HepG2 (cell line): ENCODE measurements at regions not wholly inside any gene's neighbourhood (a gene's known extent, or its start where the extent isn't known, plus 50 kb on each side); places are given as distances from the start of the nearest gene placed in this dataset.

Experiments used
- ATAC-seq: fragments of 200-7000 bp; cut with Tn5 transposase; 3 replicates; pipeline ENCODE4 v1.9.1; 2020; ENCODE audit warnings: mild to moderate bottlenecking, moderate library complexity
- BruUV-seq: library from RNA; stranded (reverse); fragments of 400-500 nt; replicated peaks from 2 replicates; lab custom pipeline; 2021; lab: Mats Ljungman, UMichigan
- CTCF ChIA-PET: fragments of 300-600 bp; formaldehyde crosslinking; extraction: SDS; loops from one replicate; lab custom pipeline; 2021; ENCODE audit warnings: low total read pairs, inconsistent platforms, low intra/inter-chr PET ratio; lab: Yijun Ruan, JAX
- POLR2A ChIA-PET: fragments of 350-600 bp; sonication (Branson Sonifier 250); formaldehyde crosslinking; loops from one replicate; lab custom pipeline; 2020; ENCODE audit warnings: antibody characterized with exemption, inconsistent platforms; lab: Yijun Ruan, JAX
- DNase-seq: peaks from one replicate; pipeline ENCODE4 v3.0.0-alpha.2; 2015; ENCODE audit warnings: low spot score
- FAIRE-seq: peaks from 3 replicates; lab custom pipeline; 2011; peaks lifted over from hg19 to GRCh38; lab: Jason Lieb, UNC
- H2AFZ ChIP-seq: one replicate; pipeline ENCODE4 v1.6.1; 2011; ENCODE audit warnings: low read length, inconsistent platforms
- H3K27ac ChIP-seq: fragments of 300-600 bp; 3 replicates; pipeline ENCODE4 v1.8.0; 2011; ENCODE audit warnings: mixed run types, mild to moderate bottlenecking, mixed read lengths, low read length, inconsistent platforms; ENCODE audit not compliant: insufficient read depth; ENCODE audit errors: extremely low read length
- H3K27me3 ChIP-seq, 2 experiments: fragments of 200-600 bp in 1 of 2; 2 replicates in 1 of 2; 3 replicates in 1 of 2; pipeline versions ENCODE4 v1.6.0 to v1.8.0; 2011; ENCODE audit warnings: low read length in 2 of 2, mild to moderate bottlenecking in 2 of 2, moderate library complexity in 2 of 2, inconsistent platforms in 1 of 2; ENCODE audit not compliant: insufficient read depth in 2 of 2, control insufficient read depth in 1 of 2
- H3K36me3 ChIP-seq, 2 experiments: fragments of 200-600 bp in 1 of 2; replicated peaks in 1 of 2; 2 replicates in 1 of 2; 3 replicates in 1 of 2; pipeline versions ENCODE4 v1.5.1 to v1.8.0; 2011; ENCODE audit warnings: low read length in 2 of 2, inconsistent platforms in 1 of 2; ENCODE audit not compliant: insufficient read depth in 2 of 2, control insufficient read depth in 1 of 2
- H3K4me1 ChIP-seq: 2 replicates; pipeline ENCODE4 v1.5.1; 2012; ENCODE audit warnings: low read length, inconsistent platforms; ENCODE audit not compliant: insufficient read depth
- H3K4me2 ChIP-seq: 2 replicates; pipeline ENCODE4 v1.6.0; 2011; ENCODE audit warnings: low read depth, low read length, inconsistent platforms
- H3K4me3 ChIP-seq, 3 experiments: fragments of 200-600 bp in 1 of 3; sonication (generic), shearing (Covaris generic) in 1 of 3; replicated peaks in 1 of 3; 2 replicates each; pipeline ENCODE4 v1.5.1; 2011 to 2016; ENCODE audit warnings: low read length in 3 of 3, inconsistent platforms in 2 of 3, low read depth in 2 of 3, mild to moderate bottlenecking in 2 of 3, control low read depth in 1 of 3, mixed read lengths in 1 of 3; ENCODE audit not compliant: insufficient read depth in 1 of 3
- H3K79me2 ChIP-seq: one replicate; pipeline ENCODE4 v1.6.1; 2011; ENCODE audit warnings: low read length, inconsistent platforms; ENCODE audit not compliant: insufficient read depth
- H3K9ac ChIP-seq: 2 replicates; pipeline ENCODE4 v1.6.0; 2011; ENCODE audit warnings: mild to moderate bottlenecking, low read depth, low read length, inconsistent platforms; ENCODE audit not compliant: insufficient read depth
- H3K9me3 ChIP-seq: 2 replicates; pipeline ENCODE4 v1.5.1; 2012; ENCODE audit warnings: mild to moderate bottlenecking, low read length
- H4K20me1 ChIP-seq: 2 replicates; pipeline ENCODE4 v1.6.0; 2011; ENCODE audit warnings: inconsistent platforms, mild to moderate bottlenecking, low read length, moderate library complexity; ENCODE audit not compliant: insufficient read depth
- CENPX ChIP-seq: sonication (generic); formaldehyde crosslinking; IDR thresholded peaks from 2 replicates; pipeline ENCODE4 v1.9.0; 2021; ENCODE audit warnings: mild to moderate bottlenecking, missing genetic modification reagents, moderate library complexity
- MTF2 ChIP-seq: sonication (generic); formaldehyde crosslinking; IDR thresholded peaks from 2 replicates; pipeline ENCODE4 v1.5.0; 2020; ENCODE audit warnings: missing genetic modification reagents, borderline replicate concordance
- SRY ChIP-seq: sonication (generic); formaldehyde crosslinking; IDR thresholded peaks from 2 replicates; pipeline ENCODE4 v1.8.0; 2022; ENCODE audit warnings: mild to moderate bottlenecking, missing genetic modification reagents
- ZBTB21 ChIP-seq: sonication (generic); formaldehyde crosslinking; IDR thresholded peaks from 2 replicates; pipeline ENCODE4 v1.4.0; 2020; ENCODE audit warnings: missing genetic modification reagents
- ZBTB8A ChIP-seq: sonication (generic); formaldehyde crosslinking; IDR thresholded peaks from 2 replicates; pipeline ENCODE4 v1.4.0; 2020; ENCODE audit warnings: mild to moderate bottlenecking, low read depth, missing genetic modification reagents, borderline replicate concordance
- ZFP1 ChIP-seq: IDR thresholded peaks from 2 replicates; pipeline ENCODE4 v1.6.1; 2016
- ZNF10 ChIP-seq: sonication (generic); formaldehyde crosslinking; IDR thresholded peaks from 2 replicates; pipeline ENCODE4 v1.4.0; 2020; ENCODE audit warnings: mild to moderate bottlenecking, low read depth, missing genetic modification reagents, borderline replicate concordance
- ZNF441 ChIP-seq: sonication (generic); formaldehyde crosslinking; IDR thresholded peaks from 2 replicates; pipeline ENCODE4 v1.7.0; 2021; ENCODE audit warnings: missing genetic modification reagents, borderline replicate concordance
- ZNF558 ChIP-seq: sonication (generic); formaldehyde crosslinking; IDR thresholded peaks from 2 replicates; pipeline ENCODE4 v1.9.0; 2022; ENCODE audit warnings: mild to moderate bottlenecking, missing genetic modification reagents, borderline replicate concordance
- ZNF850 ChIP-seq: sonication (generic); formaldehyde crosslinking; conservative IDR thresholded peaks from 2 replicates; pipeline ENCODE4 v1.9.0; 2021; ENCODE audit warnings: mild to moderate bottlenecking, missing genetic modification reagents
- ZSCAN21 ChIP-seq: sonication (generic); formaldehyde crosslinking; IDR thresholded peaks from 2 replicates; pipeline ENCODE4 v1.8.0; 2022; ENCODE audit warnings: mild to moderate bottlenecking, missing genetic modification reagents, moderate library complexity, borderline replicate concordance
- WGBS: methylation state at CpG from one replicate; pipeline ENCODE4 v1.1.6; 2017; ENCODE audit warnings: low lambda C conversion rate; 5-methylcytosine and 5-hydroxymethylcytosine counted together
- in situ Hi-C: cut with HindIII; loops from 2 replicates; pipeline ENCODE4 v1.10.0; 2017; ENCODE audit warnings: low pct_unique_long_range_greater_than_20kb; ENCODE audit not compliant: extremely low pct_ligation_motif_present
- intact Hi-C: fragments of 100-400 bp; cut with micrococcal nuclease; formaldehyde crosslinking; loops from one replicate; pipeline ENCODE4 v1.10.0; 2022; ENCODE audit not compliant: unreplicated experiment
- TF ChIP-seq, protein P1 (sequence below): sonication (generic); formaldehyde crosslinking; IDR thresholded peaks from 2 replicates; pipeline ENCODE4 v1.4.0; 2020; ENCODE audit warnings: missing genetic modification reagents
- TF ChIP-seq, protein P2 (sequence below): sonication (generic); formaldehyde crosslinking; IDR thresholded peaks from 2 replicates; pipeline ENCODE4 v1.4.0; 2020; ENCODE audit warnings: missing genetic modification reagents, borderline replicate concordance

DNA sequence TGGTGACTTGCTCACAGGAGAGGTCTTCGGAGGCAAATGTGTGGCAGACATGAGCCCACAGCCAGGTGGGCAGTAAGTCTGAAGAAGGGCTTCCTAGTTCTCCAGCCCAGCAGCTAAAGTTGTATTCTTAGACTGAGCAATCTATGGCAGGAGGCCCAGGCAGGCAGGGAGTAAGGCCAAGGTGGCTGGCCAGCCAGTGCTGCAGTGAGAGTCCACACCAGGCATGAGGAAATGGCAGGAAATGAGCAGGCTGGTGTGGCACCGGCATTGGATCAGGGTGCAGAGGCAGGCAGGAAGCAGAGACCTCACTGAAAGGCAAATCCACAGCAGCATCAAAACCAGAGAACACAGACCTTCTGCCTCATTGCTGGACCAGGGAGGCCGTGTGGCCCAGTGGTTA, 84.6 kb upstream of the PDE1C start:
- Histone ChIP-seq H3K9ac (no peak overlapping the region), H3K27me3 (peaks cover 0 to 3% of the 10 kb centered on the region in 2 experiments; a peak in 1 of 5 replicates), H2AFZ (no peak overlapping the region), H3K9me3 (no peaks in the 10 kb centered on the region), H3K4me1 (no peaks in the 10 kb centered on the region), H3K4me3 (no peak overlapping the region)
- FAIRE-seq, result no peak
- BruUV-seq, result no TSS peak
- ChIA-PET CTCF (no interaction called here), POLR2A (no interaction called here)
- no peak for TF ChIP-seq ZNF850
- TF ChIP-seq CENPX (CRISPR knock-in tag), result no peak
- TF ChIP-seq, all 625 proteins: peak for 0
- Histone ChIP-seq H3K79me2 (no peaks in the 10 kb centered on the region), H3K27ac (no peak overlapping the region), H3K4me2 (no peak overlapping the region), H4K20me1 (no peaks in the 10 kb centered on the region), H3K36me3 (no peaks in the 10 kb centered on the region)
- ATAC-seq (no peak), DNase-seq (no peak)
- in situ Hi-C loops (no loop called here), intact Hi-C loops (no loop called here)
- 0% methylated on average over 1 of the region's 3 CpGs for WGBS

DNA sequence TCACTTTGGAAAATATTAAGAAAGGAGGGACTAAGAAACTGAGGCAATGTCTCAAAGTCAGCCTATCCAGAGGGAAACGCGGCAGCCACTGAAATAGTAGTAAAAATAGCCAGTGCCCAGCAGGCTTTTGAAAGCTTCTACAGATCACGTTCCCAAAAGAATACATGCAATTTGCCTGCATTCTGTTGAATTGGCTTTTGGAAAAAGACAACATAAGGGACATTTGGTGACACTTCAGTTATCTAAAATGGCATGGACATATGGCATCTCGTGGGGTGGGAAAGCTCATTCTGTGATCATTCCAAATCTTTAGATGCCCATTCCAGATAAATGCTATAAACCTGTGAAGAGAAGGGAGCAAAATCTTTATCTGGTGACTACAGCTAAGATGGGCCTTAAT, 82.8 kb upstream of the PDE1C start:
- DNase-seq, result no peak
- Histone ChIP-seq H3K79me2 (no peaks in the 10 kb centered on the region), H3K4me3 (no peak overlapping the region), H3K9me3 (no peaks in the 10 kb centered on the region), H4K20me1 (no peaks in the 10 kb centered on the region), H3K36me3 (no peaks in the 10 kb centered on the region), H3K9ac (no peak overlapping the region), H3K4me2 (no peak overlapping the region), H3K27ac (no peak overlapping the region), H3K4me1 (no peaks in the 10 kb centered on the region), H3K27me3 (peaks cover 0 to 3% of the 10 kb centered on the region in 2 experiments; a peak in 1 of 5 replicates), H2AFZ (no peak overlapping the region)
- ATAC-seq, result no peak
- FAIRE-seq, result no peak
- intact Hi-C loops, result no loop called here
- CTCF ChIA-PET, result no interaction called here
- POLR2A ChIA-PET, result no interaction called here
- BruUV-seq, result no TSS peak
- 0% methylated on average over 4 of the region's 4 CpGs for WGBS
- in situ Hi-C loops, result no loop called here
- TF ChIP-seq, protein P1, sequence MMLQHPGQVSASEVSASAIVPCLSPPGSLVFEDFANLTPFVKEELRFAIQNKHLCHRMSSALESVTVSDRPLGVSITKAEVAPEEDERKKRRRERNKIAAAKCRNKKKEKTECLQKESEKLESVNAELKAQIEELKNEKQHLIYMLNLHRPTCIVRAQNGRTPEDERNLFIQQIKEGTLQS (CRISPR knock-in tag), result no peak
- TF ChIP-seq ZSCAN21 (CRISPR knock-in tag), result no peak
- TF ChIP-seq ZBTB21 (CRISPR knock-in tag), result no peak
- no peak for TF ChIP-seq ZNF10 (CRISPR knock-in tag)
- TF ChIP-seq ZFP1, result no peak
- no peak for TF ChIP-seq ZNF441 (CRISPR knock-in tag)
- TF ChIP-seq, protein P2, sequence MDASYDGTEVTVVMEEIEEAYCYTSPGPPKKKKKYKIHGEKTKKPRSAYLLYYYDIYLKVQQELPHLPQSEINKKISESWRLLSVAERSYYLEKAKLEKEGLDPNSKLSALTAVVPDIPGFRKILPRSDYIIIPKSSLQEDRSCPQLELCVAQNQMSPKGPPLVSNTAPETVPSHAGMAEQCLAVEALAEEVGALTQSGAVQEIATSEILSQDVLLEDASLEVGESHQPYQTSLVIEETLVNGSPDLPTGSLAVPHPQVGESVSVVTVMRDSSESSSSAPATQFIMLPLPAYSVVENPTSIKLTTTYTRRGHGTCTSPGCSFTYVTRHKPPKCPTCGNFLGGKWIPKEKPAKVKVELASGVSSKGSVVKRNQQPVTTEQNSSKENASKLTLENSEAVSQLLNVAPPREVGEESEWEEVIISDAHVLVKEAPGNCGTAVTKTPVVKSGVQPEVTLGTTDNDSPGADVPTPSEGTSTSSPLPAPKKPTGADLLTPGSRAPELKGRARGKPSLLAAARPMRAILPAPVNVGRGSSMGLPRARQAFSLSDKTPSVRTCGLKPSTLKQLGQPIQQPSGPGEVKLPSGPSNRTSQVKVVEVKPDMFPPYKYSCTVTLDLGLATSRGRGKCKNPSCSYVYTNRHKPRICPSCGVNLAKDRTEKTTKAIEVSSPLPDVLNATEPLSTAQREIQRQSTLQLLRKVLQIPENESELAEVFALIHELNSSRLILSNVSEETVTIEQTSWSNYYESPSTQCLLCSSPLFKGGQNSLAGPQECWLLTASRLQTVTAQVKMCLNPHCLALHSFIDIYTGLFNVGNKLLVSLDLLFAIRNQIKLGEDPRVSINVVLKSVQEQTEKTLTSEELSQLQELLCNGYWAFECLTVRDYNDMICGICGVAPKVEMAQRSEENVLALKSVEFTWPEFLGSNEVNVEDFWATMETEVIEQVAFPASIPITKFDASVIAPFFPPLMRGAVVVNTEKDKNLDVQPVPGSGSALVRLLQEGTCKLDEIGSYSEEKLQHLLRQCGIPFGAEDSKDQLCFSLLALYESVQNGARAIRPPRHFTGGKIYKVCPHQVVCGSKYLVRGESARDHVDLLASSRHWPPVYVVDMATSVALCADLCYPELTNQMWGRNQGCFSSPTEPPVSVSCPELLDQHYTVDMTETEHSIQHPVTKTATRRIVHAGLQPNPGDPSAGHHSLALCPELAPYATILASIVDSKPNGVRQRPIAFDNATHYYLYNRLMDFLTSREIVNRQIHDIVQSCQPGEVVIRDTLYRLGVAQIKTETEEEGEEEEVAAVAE (CRISPR knock-in tag), result no peak
- no peak for TF ChIP-seq ZBTB8A (CRISPR knock-in tag)
- no peak for TF ChIP-seq ZNF558
- no peak for TF ChIP-seq SRY (CRISPR knock-in tag)
- TF ChIP-seq MTF2 (CRISPR knock-in tag), result no peak
